GM19035 (cell line): ENCODE measurements at regions not wholly inside any gene's neighbourhood (a gene's known extent, or its start where the extent isn't known, plus 50 kb on each side); places are given as distances from the start of the nearest gene placed in this dataset.

Experiments
- ATAC-seq: cut with Tn5 transposase; IDR thresholded peaks from one replicate; pipeline ENCODE4 v1.9.1; 2021; ENCODE audit not compliant: unreplicated experiment

DNA sequence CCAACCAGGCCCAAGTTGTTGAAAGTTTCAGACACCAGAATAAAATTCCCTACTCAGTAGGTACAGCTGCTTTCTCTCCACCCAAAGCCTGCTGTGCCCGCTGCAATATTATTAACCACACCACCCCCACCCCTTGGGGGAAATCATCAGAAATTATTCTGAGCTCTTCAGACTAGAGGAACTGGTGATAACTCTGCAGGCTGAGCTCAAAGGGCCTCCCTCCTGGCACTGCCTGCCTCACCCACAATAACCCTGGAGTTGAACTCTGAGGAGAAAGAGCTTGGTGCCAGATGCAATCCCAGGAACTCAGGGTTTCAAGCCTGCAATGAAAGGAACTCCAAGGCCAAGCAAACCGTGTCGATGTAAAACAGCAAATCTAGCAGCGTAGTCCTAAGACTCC, 381.7 kb upstream of the ZNF507 start:
- ATAC-seq: no peak

GRCh38 chr19:31969016-31969415, 376.4 kb upstream of the ZNF507 start:
- ATAC-seq: no peak

- ATAC-seq: no peak
Measured at GRCh38 chr19:31970027-31970461, 375.4 kb upstream of the ZNF507 start.

DNA sequence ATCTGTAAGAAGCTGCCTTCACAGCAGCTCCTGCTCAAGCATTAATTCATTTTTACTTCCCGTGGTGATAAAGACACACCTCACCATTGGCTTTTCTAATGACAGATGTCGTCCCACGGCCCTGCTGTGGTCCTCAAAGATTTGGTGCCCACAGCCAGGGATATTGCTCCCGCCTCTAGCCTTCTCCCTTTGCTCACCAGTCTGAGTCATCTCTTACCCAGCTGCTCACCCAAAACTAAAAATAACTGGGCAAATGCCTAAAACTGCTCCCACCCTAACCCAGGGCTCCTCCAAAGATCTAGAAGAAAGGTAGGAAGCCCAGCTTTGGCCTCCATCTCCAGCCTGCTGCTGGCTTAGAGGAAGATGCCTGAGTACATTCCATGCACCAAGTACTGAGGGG, 371.1 kb upstream of the ZNF507 start:
- ATAC-seq: no peak

DNA sequence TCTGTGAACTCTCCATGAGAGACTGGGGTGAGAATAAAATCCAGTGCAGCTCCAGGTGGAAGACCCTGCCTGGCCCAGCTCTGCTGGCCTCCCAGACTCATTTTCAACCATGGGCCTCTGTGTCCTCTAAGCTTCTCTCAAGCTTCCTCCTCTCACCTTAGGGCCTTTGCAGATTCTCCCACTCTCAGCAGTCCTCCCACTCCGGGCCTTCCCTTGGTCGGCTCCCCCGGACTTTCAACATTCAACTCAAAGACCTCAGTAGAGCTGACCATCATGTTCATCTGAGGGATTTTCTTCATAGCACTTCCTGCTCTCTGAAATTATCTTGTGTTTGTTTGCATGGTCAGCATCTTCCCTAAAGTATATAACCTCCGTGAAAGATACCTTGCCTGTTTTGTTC, 370.5 kb upstream of the ZNF507 start:
- ATAC-seq: no peak

DNA sequence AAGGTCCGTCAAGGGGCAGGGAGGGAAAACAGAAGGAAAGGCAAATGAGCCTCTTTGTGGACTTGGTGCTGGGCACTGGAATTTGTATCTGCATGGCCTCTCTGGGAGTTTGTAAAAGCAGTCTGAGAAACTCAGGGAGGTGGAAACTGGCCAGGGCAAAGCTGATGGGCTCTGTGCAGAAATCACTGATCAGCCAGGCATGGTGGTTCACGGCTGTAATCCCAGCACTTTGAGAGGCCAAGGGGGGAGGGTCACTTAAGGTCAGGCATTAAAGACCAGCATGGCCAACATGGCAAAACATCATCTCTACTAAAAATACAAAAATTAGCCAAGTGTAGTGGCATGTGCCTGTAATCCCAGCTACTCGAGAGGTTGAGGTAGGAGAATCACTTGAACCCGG, 369.9 kb upstream of the ZNF507 start:
- ATAC-seq: no peak

DNA sequence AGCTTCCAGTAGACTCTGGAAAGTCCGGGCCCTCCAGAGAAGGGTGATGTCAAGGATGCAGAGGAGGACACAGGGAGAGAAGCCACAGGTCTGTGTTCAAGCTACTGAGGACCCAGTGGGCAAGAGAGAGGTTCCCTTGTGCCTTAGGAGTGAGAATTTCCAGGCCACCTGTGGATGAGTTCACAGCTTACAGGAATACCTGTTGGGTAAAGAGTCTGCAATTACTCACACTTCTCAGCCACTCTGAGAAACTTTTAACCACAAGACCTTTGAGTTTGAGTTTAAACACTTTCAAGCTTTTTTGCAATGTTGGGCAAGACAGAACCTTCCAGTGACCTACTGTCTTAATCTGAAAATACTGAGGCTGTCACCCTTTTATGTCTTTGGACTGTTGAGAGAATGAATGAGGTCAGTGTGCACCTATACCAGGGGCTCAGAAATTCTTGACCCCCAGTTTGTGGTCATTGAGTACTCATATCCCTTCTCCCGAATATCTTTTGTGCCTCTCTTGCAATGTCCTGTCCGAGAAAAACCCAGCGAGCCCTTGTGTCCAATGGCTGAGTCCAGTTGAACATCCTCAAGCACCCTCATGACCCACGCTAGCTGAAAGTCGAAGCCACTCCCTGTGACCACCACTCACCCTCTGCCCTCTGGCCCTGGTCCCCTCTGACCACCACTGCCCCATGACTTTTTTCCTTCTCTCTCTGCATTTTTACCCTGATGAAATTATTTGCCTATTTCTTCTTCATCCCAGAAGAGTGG, 368.5 kb upstream of the ZNF507 start:
- ATAC-seq: no peak

GRCh38 chr19:31979362-31979761, 366.0 kb upstream of the ZNF507 start:
- ATAC-seq: no peak

DNA sequence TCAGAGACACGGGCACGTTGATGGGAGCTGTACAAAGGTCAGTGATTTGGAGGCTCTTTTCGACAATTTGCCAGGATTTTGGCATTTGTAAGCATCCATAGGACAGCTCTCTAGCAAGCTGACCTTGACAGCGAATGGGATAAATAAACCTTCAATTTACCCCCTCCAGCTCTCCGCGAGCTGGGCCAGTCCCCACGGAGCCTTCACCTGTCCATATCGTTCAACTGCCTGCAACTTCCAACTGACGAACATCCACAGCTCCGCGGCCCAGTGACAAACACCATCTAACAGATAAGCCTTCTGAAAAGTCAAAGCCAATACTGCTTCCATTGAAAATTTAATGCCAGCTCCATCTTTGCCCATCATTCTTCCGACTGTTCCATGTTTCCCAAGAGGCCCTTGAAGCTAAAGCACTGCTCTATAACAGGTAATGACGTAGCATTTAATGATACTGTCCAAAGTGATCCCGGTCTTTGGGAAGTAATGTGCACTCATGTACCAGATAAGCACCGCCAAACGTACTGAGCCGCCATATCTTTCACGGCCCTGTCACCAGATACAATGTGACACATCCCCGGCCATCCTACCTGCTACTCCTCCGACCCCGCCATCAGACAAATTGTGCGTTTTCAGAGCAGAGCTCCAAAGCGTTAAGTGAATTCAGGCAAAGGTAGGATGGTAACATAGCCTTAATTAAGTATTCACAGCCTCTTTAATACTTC, 365.3 kb upstream of the ZNF507 start:
- no peak for ATAC-seq

DNA sequence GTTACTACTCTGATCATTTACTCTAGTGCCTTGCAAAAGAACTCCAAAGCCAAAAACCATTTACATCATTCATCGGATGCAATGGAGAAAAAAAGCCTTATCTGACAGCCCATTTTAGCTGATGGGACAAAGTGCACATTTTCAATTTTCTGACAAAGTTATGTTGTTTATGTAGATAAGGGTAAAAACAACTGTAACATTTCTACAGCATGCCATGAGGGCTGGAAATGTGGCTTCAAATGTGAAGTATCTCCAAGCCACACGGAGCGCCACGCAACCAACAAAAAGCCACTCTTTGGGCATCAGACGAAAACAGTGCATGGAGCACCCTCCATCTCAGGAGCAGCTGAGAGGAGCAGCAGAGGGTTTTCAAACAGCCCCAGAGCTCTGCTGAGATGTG, 364.6 kb upstream of the ZNF507 start:
- no peak for ATAC-seq

GRCh38 chr19:31981545-31981944, 363.9 kb upstream of the ZNF507 start:
- no peak for ATAC-seq

DNA sequence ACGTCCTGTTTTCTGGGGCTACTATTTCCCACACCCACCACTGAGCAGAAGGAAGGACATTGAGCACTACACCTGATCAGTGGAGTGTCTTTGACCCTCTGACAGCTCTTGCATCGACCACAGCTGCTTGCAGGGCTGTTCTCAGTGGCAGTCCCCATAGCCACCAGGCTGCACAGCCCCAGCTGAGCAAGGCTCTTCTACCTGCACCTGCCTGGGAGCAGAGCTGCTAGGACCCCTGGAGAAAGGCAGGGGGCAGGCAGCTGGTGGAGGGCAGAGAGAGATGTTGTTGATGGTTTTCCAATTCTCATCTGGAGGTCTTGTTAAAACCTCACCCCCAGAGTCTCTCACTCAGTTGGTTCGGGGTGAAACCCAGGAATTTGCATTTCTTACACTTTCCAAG, 361.8 kb upstream of the ZNF507 start:
- ATAC-seq: no peak

GRCh38 chr19:31985001-31985605, 360.3 kb upstream of the ZNF507 start:
- no peak for ATAC-seq

DNA sequence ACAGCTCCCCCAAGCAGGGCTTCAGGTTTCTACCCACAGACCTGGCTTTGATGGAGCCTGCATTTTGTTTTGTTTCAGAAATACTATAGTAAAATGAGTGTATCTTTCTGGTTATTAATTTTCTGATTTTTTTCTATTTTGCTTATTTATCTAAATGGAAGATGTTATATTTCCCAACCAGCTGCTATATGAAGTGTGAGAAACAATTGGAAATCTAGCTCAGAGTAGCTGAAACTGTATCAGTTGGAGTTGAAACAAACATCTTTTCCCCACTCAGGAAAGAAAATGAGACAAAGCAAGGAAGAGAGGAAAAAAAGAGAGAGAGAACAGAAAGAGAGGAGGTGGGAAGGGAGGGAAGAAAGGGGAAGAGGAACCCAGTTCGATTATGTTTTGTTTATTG, 358.5 kb upstream of the ZNF507 start:
- ATAC-seq: no peak

DNA sequence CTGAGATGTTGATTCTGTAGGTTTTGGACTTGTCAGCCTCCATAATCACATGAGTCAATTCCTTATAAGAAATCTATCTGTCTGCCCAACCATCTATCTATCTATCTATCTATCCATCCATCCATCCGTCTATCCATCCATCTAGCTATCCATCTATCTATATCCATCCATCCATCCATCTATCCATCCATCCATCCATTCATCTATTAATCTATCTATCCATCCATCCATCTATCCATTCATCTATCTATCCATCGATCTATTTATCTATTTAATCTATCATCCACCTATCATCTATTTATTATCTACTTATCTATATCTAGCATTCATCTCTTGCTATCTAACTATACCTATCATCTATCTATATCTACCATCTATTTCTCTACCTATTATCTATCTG, 357.2 kb upstream of the ZNF507 start:
- ATAC-seq: no peak

- ATAC-seq: no peak
Measured at GRCh38 chr19:31991984-31992655, 353.3 kb upstream of the ZNF507 start.

GRCh38 chr19:31992750-31993149, 352.7 kb upstream of the ZNF507 start:
- ATAC-seq: no peak

GRCh38 chr19:31995546-31995945, 349.9 kb upstream of the ZNF507 start:
- ATAC-seq: no peak

DNA sequence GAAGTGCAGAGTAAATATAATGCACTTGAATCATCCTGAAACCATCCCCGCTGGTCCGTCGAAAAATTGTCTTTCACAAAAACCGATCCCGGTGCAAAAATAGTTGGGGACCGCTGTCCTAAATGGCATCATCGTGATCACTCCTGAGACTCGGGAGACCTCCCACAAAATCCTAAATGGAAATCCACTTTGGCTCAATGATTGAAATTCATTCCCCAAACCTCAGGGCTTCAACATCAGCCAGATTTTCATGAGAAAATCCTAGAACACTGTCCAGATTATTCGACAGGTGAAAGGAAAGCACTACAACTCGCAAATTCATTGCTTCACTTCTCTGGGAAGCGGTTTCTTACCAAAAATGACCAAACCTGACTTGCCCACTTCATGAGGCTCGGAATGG, 335.3 kb upstream of the ZNF507 start:
- ATAC-seq: no peak

- no peak for ATAC-seq
Measured at GRCh38 chr19:32012206-32012605, 333.2 kb upstream of the ZNF507 start.

- ATAC-seq: no peak
Measured at GRCh38 chr19:32012886-32013631, 332.4 kb upstream of the ZNF507 start.
